Neural cell (in vitro differentiated cells): ENCODE measurements at regions not wholly inside any gene's neighbourhood (a gene's known extent, or its start where the extent isn't known, plus 50 kb on each side); places are given as distances from the start of the nearest gene placed in this dataset.

ENCODE experiments used
- H2AFZ ChIP-seq: fragments of 200-600, 300-800 bp; sonication (generic), shearing (Covaris generic); 2 replicates; pipeline ENCODE4 v1.6.0; 2014; ENCODE audit warnings: low read depth, mild to moderate bottlenecking, antibody characterized with exemption, low read length, moderate library complexity
- H3F3A ChIP-seq: fragments of 200-600 bp; shearing (Covaris generic); 2 replicates; pipeline ENCODE4 v1.6.1; 2016; ENCODE audit warnings: mild to moderate bottlenecking, moderate library complexity, mixed read lengths, antibody characterized with exemption, low read length; ENCODE audit not compliant: insufficient read depth, poor library complexity, severe bottlenecking
- H3K27ac ChIP-seq: fragments of 200-600, 300-800 bp; sonication (generic), shearing (Covaris generic); 2 replicates; pipeline ENCODE4 v1.5.1; 2014; ENCODE audit warnings: mild to moderate bottlenecking, low read length, moderate library complexity
- H3K27me3 ChIP-seq: fragments of 300-800, 200-600 bp; sonication (generic), shearing (Covaris generic); 2 replicates; pipeline ENCODE4 v1.6.0; 2014; ENCODE audit warnings: mild to moderate bottlenecking, low read depth, low read length, moderate library complexity; ENCODE audit not compliant: insufficient read depth
- H3K36me3 ChIP-seq: fragments of 300-800, 200-600 bp; sonication (generic), shearing (Covaris generic); 2 replicates; pipeline ENCODE4 v1.5.1; 2014; ENCODE audit warnings: mild to moderate bottlenecking, antibody characterized with exemption, low read length, moderate library complexity; ENCODE audit not compliant: insufficient read depth
- H3K4me2 ChIP-seq: fragments of 300-800, 200-600 bp; sonication (generic), shearing (Covaris generic); 2 replicates; pipeline ENCODE4 v1.6.0; 2014; ENCODE audit warnings: mild to moderate bottlenecking, low read length
- H3K4me3 ChIP-seq: fragments of 300-800, 200-600 bp; sonication (generic), shearing (Covaris generic); 2 replicates; pipeline ENCODE4 v1.5.1; 2014; ENCODE audit warnings: mild to moderate bottlenecking, low read length, moderate library complexity
- H3K79me2 ChIP-seq: fragments of 200-600 bp; shearing (Covaris generic); replicated peaks from 2 replicates; pipeline ENCODE4 v1.6.0; 2014; ENCODE audit warnings: mild to moderate bottlenecking, low read length, moderate library complexity; ENCODE audit not compliant: insufficient read depth
- H3K9ac ChIP-seq: fragments of 300-800, 200-600 bp; sonication (generic), shearing (Covaris generic); 2 replicates; pipeline ENCODE4 v1.6.1; 2016; ENCODE audit warnings: mild to moderate bottlenecking, low read length, mixed read lengths
- H3K9me2 ChIP-seq: fragments of 200-600 bp; shearing (Covaris generic); 2 replicates; pipeline ENCODE4 v1.6.1; 2016; ENCODE audit warnings: mild to moderate bottlenecking, low read length, mixed read lengths; ENCODE audit not compliant: insufficient read depth
- H3K9me3 ChIP-seq: fragments of 200-600, 300-800 bp; sonication (generic), shearing (Covaris generic); 2 replicates; pipeline ENCODE4 v1.6.1; 2016; ENCODE audit warnings: mild to moderate bottlenecking, mixed run types, low read length, moderate library complexity, mixed read lengths
- H4K20me1 ChIP-seq: fragments of 200-600 bp; shearing (Covaris generic); 2 replicates; pipeline ENCODE4 v1.6.1; 2016; ENCODE audit warnings: mild to moderate bottlenecking, mixed run types; ENCODE audit not compliant: insufficient read depth
- EP300 ChIP-seq: fragments of 450-650 bp; conservative IDR thresholded peaks from 2 replicates; pipeline ENCODE4 v1.6.1; 2014; ENCODE audit warnings: antibody characterized with exemption, mild to moderate bottlenecking, moderate library complexity; ENCODE audit not compliant: poor library complexity, severe bottlenecking
- EZH2 ChIP-seq: fragments of 200-600, 300-800 bp; shearing (Covaris generic), sonication (generic); IDR thresholded peaks from 2 replicates; pipeline ENCODE4 v1.6.1; 2014; ENCODE audit warnings: antibody characterized with exemption, low read length, borderline replicate concordance, mild to moderate bottlenecking; ENCODE audit not compliant: insufficient read depth, poor library complexity, severe bottlenecking
- MXI1 ChIP-seq: fragments of 450-650 bp; conservative IDR thresholded peaks from 2 replicates; pipeline ENCODE4 v1.6.1; 2014; ENCODE audit warnings: antibody characterized with exemption, mild to moderate bottlenecking; ENCODE audit not compliant: poor library complexity, severe bottlenecking
- POLR2AphosphoS5 ChIP-seq: IDR thresholded peaks from 2 replicates; pipeline ENCODE4 v1.6.1; 2012
- RAD21 ChIP-seq: fragments of 450-650 bp; conservative IDR thresholded peaks from 2 replicates; pipeline ENCODE4 v1.6.1; 2014; ENCODE audit warnings: antibody characterized with exemption, mild to moderate bottlenecking, moderate library complexity
- REST ChIP-seq: IDR thresholded peaks from 2 replicates; pipeline ENCODE4 v1.6.1; 2012; ENCODE audit warnings: borderline replicate concordance
- SMC3 ChIP-seq: fragments of 450-650 bp; conservative IDR thresholded peaks from 2 replicates; pipeline ENCODE4 v1.6.1; 2014; ENCODE audit warnings: antibody characterized with exemption, mild to moderate bottlenecking, moderate library complexity; ENCODE audit not compliant: poor library complexity
- TAF1 ChIP-seq: IDR thresholded peaks from 2 replicates; pipeline ENCODE4 v1.6.1; 2012; ENCODE audit warnings: low read depth
- TF ChIP-seq, protein P1 (sequence below): fragments of 450-650 bp; IDR thresholded peaks from 2 replicates; pipeline ENCODE4 v1.5.1; 2014; ENCODE audit warnings: antibody characterized with exemption, mild to moderate bottlenecking, moderate library complexity; ENCODE audit not compliant: poor library complexity, severe bottlenecking

DNA sequence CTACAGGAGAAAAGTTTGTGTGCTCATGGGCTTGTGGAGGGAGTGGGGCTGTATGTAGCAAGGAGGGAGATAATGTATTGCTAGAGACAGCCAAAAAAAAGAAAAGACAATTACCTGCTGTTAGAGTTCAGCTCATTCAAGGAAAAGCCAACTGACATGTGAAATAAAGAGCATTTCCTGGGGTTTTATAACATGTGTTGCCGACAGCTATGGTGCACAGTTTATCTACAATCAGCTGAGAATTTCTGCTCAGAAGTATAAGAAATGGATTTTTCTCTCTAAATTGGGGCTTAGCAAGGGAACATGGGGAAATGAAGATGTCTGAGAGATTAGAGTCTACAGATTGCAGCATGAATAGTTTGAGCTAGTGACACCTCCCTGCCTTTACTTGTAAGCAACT lies 674.1 kb downstream of the SUCLG1 start:
- Histone ChIP-seq H3K9me2 (no peaks in the 10 kb centered on the region), H3K36me3 (no peaks in the 10 kb centered on the region), H3K9me3 (no peaks in the 10 kb centered on the region), H3K4me2 (no peak overlapping the region), H4K20me1 (no peaks in the 10 kb centered on the region), H3F3A (no peaks in the 10 kb centered on the region), H2AFZ (no peak overlapping the region), H3K27ac (peak overlapping the region; percentile 7), H3K4me3 (no peak overlapping the region), H3K9ac (no peak overlapping the region), H3K27me3 (no peaks in the 10 kb centered on the region), H3K79me2 (no peaks in the 10 kb centered on the region)
- TF ChIP-seq TAF1 = no peak
- TF ChIP-seq MXI1 = no peak
- TF ChIP-seq SMC3 = no peak
- TF ChIP-seq, protein P1, sequence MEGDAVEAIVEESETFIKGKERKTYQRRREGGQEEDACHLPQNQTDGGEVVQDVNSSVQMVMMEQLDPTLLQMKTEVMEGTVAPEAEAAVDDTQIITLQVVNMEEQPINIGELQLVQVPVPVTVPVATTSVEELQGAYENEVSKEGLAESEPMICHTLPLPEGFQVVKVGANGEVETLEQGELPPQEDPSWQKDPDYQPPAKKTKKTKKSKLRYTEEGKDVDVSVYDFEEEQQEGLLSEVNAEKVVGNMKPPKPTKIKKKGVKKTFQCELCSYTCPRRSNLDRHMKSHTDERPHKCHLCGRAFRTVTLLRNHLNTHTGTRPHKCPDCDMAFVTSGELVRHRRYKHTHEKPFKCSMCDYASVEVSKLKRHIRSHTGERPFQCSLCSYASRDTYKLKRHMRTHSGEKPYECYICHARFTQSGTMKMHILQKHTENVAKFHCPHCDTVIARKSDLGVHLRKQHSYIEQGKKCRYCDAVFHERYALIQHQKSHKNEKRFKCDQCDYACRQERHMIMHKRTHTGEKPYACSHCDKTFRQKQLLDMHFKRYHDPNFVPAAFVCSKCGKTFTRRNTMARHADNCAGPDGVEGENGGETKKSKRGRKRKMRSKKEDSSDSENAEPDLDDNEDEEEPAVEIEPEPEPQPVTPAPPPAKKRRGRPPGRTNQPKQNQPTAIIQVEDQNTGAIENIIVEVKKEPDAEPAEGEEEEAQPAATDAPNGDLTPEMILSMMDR = no peak
- peak; percentile 19 for TF ChIP-seq RAD21
- TF ChIP-seq EP300 = peak; percentile 69
- peak; percentile 54 for TF ChIP-seq POLR2AphosphoS5
- TF ChIP-seq REST = peak; percentile 32
- TF ChIP-seq EZH2 = no peak

DNA sequence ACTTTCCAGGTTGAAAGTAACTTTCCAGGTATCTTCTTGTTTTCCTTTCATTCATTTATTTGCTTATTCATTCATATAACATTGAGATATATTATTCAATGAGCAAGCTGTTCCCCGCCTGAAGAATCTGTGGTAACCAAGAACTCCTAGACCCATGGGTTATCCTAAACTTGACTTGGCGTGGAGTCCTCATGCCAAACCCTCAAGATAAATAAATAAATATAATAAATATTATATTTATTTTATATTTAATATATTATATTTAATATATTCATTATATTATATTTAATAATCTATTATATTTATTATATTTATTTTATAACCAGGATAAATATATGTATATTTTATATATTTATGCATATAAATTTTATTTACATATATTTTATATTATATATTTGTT lies 674.8 kb downstream of the SUCLG1 start:
- H3K9me3 ChIP-seq = no peaks in the 10 kb centered on the region
- no peaks in the 10 kb centered on the region for H3K36me3 ChIP-seq
- no peak overlapping the region for H3K4me2 ChIP-seq
- no peak overlapping the region for H3K4me3 ChIP-seq
- no peak overlapping the region for H3K9ac ChIP-seq
- H3K79me2 ChIP-seq = no peaks in the 10 kb centered on the region
- no peak for TF ChIP-seq EZH2
- TF ChIP-seq REST = no peak
- no peak for TF ChIP-seq MXI1
- TF ChIP-seq, protein P1 = no peak
- no peak overlapping the region for H3K27ac ChIP-seq
- no peaks in the 10 kb centered on the region for H3K27me3 ChIP-seq
- no peaks in the 10 kb centered on the region for H3F3A ChIP-seq
- no peaks in the 10 kb centered on the region for H4K20me1 ChIP-seq
- no peaks in the 10 kb centered on the region for H3K9me2 ChIP-seq
- H2AFZ ChIP-seq = no peak overlapping the region
